HCT116 (cell line): ENCODE measurements at regions not wholly inside any gene's neighbourhood (a gene's known extent, or its start where the extent isn't known, plus 50 kb on each side); places are given as distances from the start of the nearest gene placed in this dataset.

Experiments used
- ATAC-seq: fragments of 200-7000 bp; cut with Tn5 transposase; 2 replicates; pipeline ENCODE4 v1.9.1; 2020; ENCODE audit warnings: mild to moderate bottlenecking, moderate library complexity
- BruUV-seq: library from RNA; stranded (reverse); fragments of 400-500 nt; replicated peaks from 2 replicates; lab custom pipeline; 2021; lab: Mats Ljungman, UMichigan
- CTCF ChIA-PET: fragments of 300-600 bp; sonication (Branson Sonifier 250); formaldehyde crosslinking; loops from one replicate; lab custom pipeline; 2021; ENCODE audit warnings: antibody characterized with exemption; lab: Charles Lee
- POLR2A ChIA-PET: fragments of 300-600, 350-600 bp; sonication (Branson Sonifier 250); formaldehyde crosslinking; loops from one replicate; lab custom pipeline; 2021; ENCODE audit warnings: antibody characterized with exemption; lab: Charles Lee
- RAD21 ChIA-PET, 2 experiments: fragments of 300-600 bp; sonication (Branson Sonifier 250); formaldehyde crosslinking; loops; one replicate each; lab custom pipeline; 2023; ENCODE audit warnings: low total read pairs in 2 of 2; ENCODE audit not compliant: uncharacterized antibody in 2 of 2, unreplicated experiment in 2 of 2, low non-redundant PET in 1 of 2; lab: Charles Lee
- DNase-seq: peaks from one replicate; pipeline ENCODE4 v3.0.0-alpha.2; 2010; ENCODE audit warnings: low read depth, low spot score
- H2AFZ ChIP-seq: fragments of 200-600 bp; shearing (Covaris generic), sonication (generic); 2 replicates; pipeline ENCODE4 v1.6.1; 2017; ENCODE audit warnings: low read depth, mixed run types, mixed read lengths, antibody characterized with exemption, low read length; ENCODE audit not compliant: poor library complexity, severe bottlenecking
- H3K27ac ChIP-seq: 2 replicates; pipeline ENCODE4 v1.5.1; 2012; ENCODE audit warnings: low read depth, low read length
- H3K27me3 ChIP-seq: fragments of 200-600 bp; sonication (generic); 2 replicates; pipeline ENCODE4 v1.6.1; 2016; ENCODE audit warnings: mixed run types, low read length, mixed read lengths; ENCODE audit not compliant: insufficient read depth
- H3K36me3 ChIP-seq, 2 experiments: fragments of 200-500 bp in 1 of 2; fragments of 200-600 bp in 1 of 2; sonication (Bioruptor generic) in 1 of 2; sonication (generic) in 1 of 2; 2 replicates each; pipeline versions ENCODE4 v1.5.1 to v1.6.1; 2014 to 2016; ENCODE audit warnings: low read length in 2 of 2, inconsistent platforms in 1 of 2, mixed read lengths in 1 of 2, mixed run types in 1 of 2; ENCODE audit not compliant: insufficient read depth in 2 of 2, control insufficient read depth in 1 of 2
- H3K4me1 ChIP-seq, 2 experiments: fragments of 200-600 bp in 1 of 2; sonication (generic) in 1 of 2; 2 replicates each; pipeline versions ENCODE4 v1.5.1 to v1.6.1; 2012 to 2017; ENCODE audit warnings: low read length in 2 of 2, inconsistent platforms in 1 of 2, mild to moderate bottlenecking in 1 of 2, mixed read lengths in 1 of 2, mixed run types in 1 of 2, moderate library complexity in 1 of 2; ENCODE audit not compliant: insufficient read depth in 2 of 2, control insufficient read depth in 1 of 2
- H3K4me2 ChIP-seq: fragments of 200-600 bp; sonication (generic); 2 replicates; pipeline ENCODE4 v1.6.1; 2017; ENCODE audit warnings: mixed run types, low read length, mixed read lengths
- H3K4me3 ChIP-seq, 2 experiments: fragments of 200-600 bp in 1 of 2; sonication (generic) in 1 of 2; replicated peaks in 1 of 2; 2 replicates each; pipeline ENCODE4 v1.5.1; 2011 to 2016; ENCODE audit warnings: low read length in 2 of 2, control low read depth in 1 of 2, low read depth in 1 of 2, mild to moderate bottlenecking in 1 of 2, mixed read lengths in 1 of 2, mixed run types in 1 of 2
- H3K79me2 ChIP-seq: fragments of 200-600 bp; sonication (generic); 2 replicates; pipeline ENCODE4 v1.6.1; 2017; ENCODE audit warnings: mild to moderate bottlenecking, mixed run types, low read length, moderate library complexity, mixed read lengths; ENCODE audit not compliant: insufficient read depth
- H3K9ac ChIP-seq: fragments of 200-600 bp; sonication (generic); 2 replicates; pipeline ENCODE4 v1.6.1; 2016; ENCODE audit warnings: low read length, mixed read lengths
- H3K9me2 ChIP-seq: fragments of 200-600 bp; sonication (generic), shearing (Covaris generic); 2 replicates; pipeline ENCODE4 v1.6.1; 2017; ENCODE audit warnings: mixed run types, mild to moderate bottlenecking, moderate library complexity; ENCODE audit not compliant: insufficient read depth
- H3K9me3 ChIP-seq, 2 experiments: fragments of 200-500 bp in 1 of 2; fragments of 200-600 bp in 1 of 2; sonication (Bioruptor generic) in 1 of 2; sonication (generic) in 1 of 2; 2 replicates each; pipeline ENCODE4 v1.6.1; 2014 to 2017; ENCODE audit warnings: low read length in 2 of 2, mixed read lengths in 2 of 2, inconsistent platforms in 1 of 2, low read depth in 1 of 2, mild to moderate bottlenecking in 1 of 2, mixed run types in 1 of 2, moderate library complexity in 1 of 2; ENCODE audit not compliant: control insufficient read depth in 1 of 2, insufficient read depth in 1 of 2
- H4K20me1 ChIP-seq: fragments of 200-600 bp; sonication (generic), shearing (Covaris generic); 2 replicates; pipeline ENCODE4 v1.6.1; 2017; ENCODE audit warnings: mixed run types, mild to moderate bottlenecking, moderate library complexity; ENCODE audit not compliant: insufficient read depth
- CBX3 ChIP-seq: IDR thresholded peaks from 2 replicates; pipeline ENCODE4 v1.6.1; 2012; ENCODE audit warnings: low read depth
- CEBPB ChIP-seq: IDR thresholded peaks from 2 replicates; pipeline ENCODE4 v1.6.1; 2012; ENCODE audit warnings: low read depth
- EGR1 ChIP-seq: IDR thresholded peaks from 2 replicates; pipeline ENCODE4 v1.6.1; 2012; ENCODE audit warnings: low read depth
- EZH2phosphoT487 ChIP-seq: fragments of 200-600 bp; IDR thresholded peaks from 2 replicates; pipeline ENCODE4 v1.6.1; 2018; ENCODE audit warnings: antibody characterized with exemption, borderline replicate concordance
- FOSL1 ChIP-seq: IDR thresholded peaks from 2 replicates; pipeline ENCODE4 v1.6.1; 2012; ENCODE audit warnings: low read depth
- JUND ChIP-seq: IDR thresholded peaks from 2 replicates; pipeline ENCODE4 v1.6.1; 2012
- POLR2A ChIP-seq: IDR thresholded peaks from 2 replicates; pipeline ENCODE4 v1.7.0; 2011; ENCODE audit warnings: borderline replicate concordance; ENCODE audit not compliant: insufficient read depth, insufficient read length; ENCODE audit errors: extremely low read depth
- POLR2AphosphoS5 ChIP-seq: IDR thresholded peaks from 2 replicates; pipeline ENCODE4 v1.6.1; 2011; ENCODE audit warnings: mild to moderate bottlenecking, low read depth, low read length, moderate library complexity
- RAD21 ChIP-seq: IDR thresholded peaks from 2 replicates; pipeline ENCODE4 v1.6.1; 2012; ENCODE audit warnings: low read depth, mild to moderate bottlenecking
- SIN3A ChIP-seq: IDR thresholded peaks from 2 replicates; pipeline ENCODE4 v1.6.1; 2012; ENCODE audit warnings: low read depth
- SRF ChIP-seq: IDR thresholded peaks from 2 replicates; pipeline ENCODE4 v1.6.1; 2012; ENCODE audit warnings: low read depth
- TCF7L2 ChIP-seq: IDR thresholded peaks from 2 replicates; pipeline ENCODE4 v1.7.0; 2011; ENCODE audit warnings: borderline replicate concordance, inconsistent platforms; ENCODE audit not compliant: insufficient read depth, insufficient read length; ENCODE audit errors: extremely low read depth
- YY1 ChIP-seq: IDR thresholded peaks from 2 replicates; pipeline ENCODE4 v1.6.1; 2011; ENCODE audit warnings: low read length, low read depth, moderate library complexity, mild to moderate bottlenecking; ENCODE audit not compliant: insufficient replicate concordance; ENCODE audit errors: extremely low read depth
- ZFX ChIP-seq: fragments of 450-650 bp; IDR thresholded peaks from 2 replicates; pipeline ENCODE4 v1.6.1; 2017
- ZNF274 ChIP-seq: fragments of 200-500 bp; sonication (Bioruptor generic); IDR thresholded peaks from 2 replicates; pipeline ENCODE4 v1.6.1; 2014; ENCODE audit warnings: mild to moderate bottlenecking, low read depth, low read length, inconsistent platforms
- intact Hi-C: fragments of 100-400 bp; cut with micrococcal nuclease; formaldehyde crosslinking; loops from 2 replicates; pipeline ENCODE4 v1.10.0; 2022
- TF ChIP-seq, protein P1 (sequence below): IDR thresholded peaks from 2 replicates; pipeline ENCODE4 v1.6.1; 2012
- TF ChIP-seq, protein P2 (sequence below): IDR thresholded peaks from 2 replicates; pipeline ENCODE4 v1.6.1; 2012; ENCODE audit warnings: low read depth
- TF ChIP-seq, protein P3 (sequence below): IDR thresholded peaks from 2 replicates; pipeline ENCODE4 v1.6.1; 2012
- TF ChIP-seq, protein P4 (sequence below), 3 experiments: fragments of 200-600 bp in 1 of 3; sonication (generic) in 1 of 3; IDR thresholded peaks in 2 of 3; conservative IDR thresholded peaks in 1 of 3; 2 replicates each; pipeline ENCODE4 v1.5.1; 2012 to 2017; ENCODE audit warnings: low read depth in 2 of 3, low read length in 2 of 3, antibody characterized with exemption in 1 of 3, borderline replicate concordance in 1 of 3, control low read depth in 1 of 3, mild to moderate bottlenecking in 1 of 3, mixed read lengths in 1 of 3, mixed run types in 1 of 3, moderate library complexity in 1 of 3; ENCODE audit not compliant: insufficient read depth in 1 of 3
- TF ChIP-seq, protein P5 (sequence below): IDR thresholded peaks from 2 replicates; pipeline ENCODE4 v1.6.1; 2011; ENCODE audit warnings: mild to moderate bottlenecking, low read length, moderate library complexity; ENCODE audit not compliant: insufficient replicate concordance; ENCODE audit errors: extremely low read depth

DNA sequence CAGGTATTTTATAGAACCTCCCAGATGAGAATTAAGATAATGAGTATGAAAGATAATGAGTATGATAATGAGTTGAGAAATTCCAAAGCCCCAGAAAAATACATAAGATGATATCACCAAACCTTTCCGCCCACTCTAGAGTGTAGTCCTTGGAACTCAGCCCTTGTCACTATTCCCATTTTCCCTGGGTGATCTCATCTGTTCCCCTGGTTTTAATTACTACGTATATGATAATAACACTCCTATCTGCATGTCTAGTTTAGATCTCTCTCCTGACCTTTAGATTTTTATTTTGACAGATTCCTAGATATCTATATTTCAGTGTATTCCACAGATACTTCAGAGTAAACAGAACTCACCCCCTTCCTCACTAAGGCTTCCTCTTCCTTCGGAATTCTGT lies 51.0 kb upstream of the ASIP start:
- Histone ChIP-seq H3K27me3 (no peaks in the 10 kb centered on the region), H3K9ac (no peak overlapping the region), H3K36me3 (no peaks in the 10 kb centered on the region), H3K4me3 (no peak overlapping the region), H3K9me2 (no peaks in the 10 kb centered on the region), H4K20me1 (no peaks in the 10 kb centered on the region), H2AFZ (peak overlapping the region; percentile 74), H3K79me2 (no peaks in the 10 kb centered on the region), H3K4me2 (no peak overlapping the region), H3K27ac (no peak overlapping the region), H3K4me1 (no peaks in the 10 kb centered on the region), H3K9me3 (no peaks in the 10 kb centered on the region)
- no peak for DNase-seq
- ChIA-PET POLR2A (no interaction called here), CTCF (interaction anchor here (0.6 to 1.9 kb wide), 24 partner anchors 10 to 582 kb away, joined by 3 to 27 read pairs (median 4); no protein-coding TSS in a partner anchor), RAD21 (interaction anchor here (0.6 to 1.3 kb wide), 7 partner anchors 65 to 580 kb away, joined by 3 to 6 read pairs (median 6); no protein-coding TSS in a partner anchor)
- no TSS peak for BruUV-seq
- peak; percentile 11; the same call in 1 of the 2 replicates for ATAC-seq
- TF ChIP-seq, protein P1, sequence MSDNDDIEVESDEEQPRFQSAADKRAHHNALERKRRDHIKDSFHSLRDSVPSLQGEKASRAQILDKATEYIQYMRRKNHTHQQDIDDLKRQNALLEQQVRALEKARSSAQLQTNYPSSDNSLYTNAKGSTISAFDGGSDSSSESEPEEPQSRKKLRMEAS: no peak
- TF ChIP-seq SRF (no peak), FOSL1 (no peak), ZFX (no peak), CEBPB (no peak), EGR1 (no peak), RAD21 (no peak), POLR2A (no peak), JUND (no peak), TCF7L2 (no peak), EZH2phosphoT487 (no peak), SIN3A (no peak), CBX3 (no peak), POLR2AphosphoS5 (no peak), ZNF274 (no peak), YY1 (no peak)
- TF ChIP-seq, protein P2, sequence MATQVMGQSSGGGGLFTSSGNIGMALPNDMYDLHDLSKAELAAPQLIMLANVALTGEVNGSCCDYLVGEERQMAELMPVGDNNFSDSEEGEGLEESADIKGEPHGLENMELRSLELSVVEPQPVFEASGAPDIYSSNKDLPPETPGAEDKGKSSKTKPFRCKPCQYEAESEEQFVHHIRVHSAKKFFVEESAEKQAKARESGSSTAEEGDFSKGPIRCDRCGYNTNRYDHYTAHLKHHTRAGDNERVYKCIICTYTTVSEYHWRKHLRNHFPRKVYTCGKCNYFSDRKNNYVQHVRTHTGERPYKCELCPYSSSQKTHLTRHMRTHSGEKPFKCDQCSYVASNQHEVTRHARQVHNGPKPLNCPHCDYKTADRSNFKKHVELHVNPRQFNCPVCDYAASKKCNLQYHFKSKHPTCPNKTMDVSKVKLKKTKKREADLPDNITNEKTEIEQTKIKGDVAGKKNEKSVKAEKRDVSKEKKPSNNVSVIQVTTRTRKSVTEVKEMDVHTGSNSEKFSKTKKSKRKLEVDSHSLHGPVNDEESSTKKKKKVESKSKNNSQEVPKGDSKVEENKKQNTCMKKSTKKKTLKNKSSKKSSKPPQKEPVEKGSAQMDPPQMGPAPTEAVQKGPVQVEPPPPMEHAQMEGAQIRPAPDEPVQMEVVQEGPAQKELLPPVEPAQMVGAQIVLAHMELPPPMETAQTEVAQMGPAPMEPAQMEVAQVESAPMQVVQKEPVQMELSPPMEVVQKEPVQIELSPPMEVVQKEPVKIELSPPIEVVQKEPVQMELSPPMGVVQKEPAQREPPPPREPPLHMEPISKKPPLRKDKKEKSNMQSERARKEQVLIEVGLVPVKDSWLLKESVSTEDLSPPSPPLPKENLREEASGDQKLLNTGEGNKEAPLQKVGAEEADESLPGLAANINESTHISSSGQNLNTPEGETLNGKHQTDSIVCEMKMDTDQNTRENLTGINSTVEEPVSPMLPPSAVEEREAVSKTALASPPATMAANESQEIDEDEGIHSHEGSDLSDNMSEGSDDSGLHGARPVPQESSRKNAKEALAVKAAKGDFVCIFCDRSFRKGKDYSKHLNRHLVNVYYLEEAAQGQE: no peak
- TF ChIP-seq, protein P3, sequence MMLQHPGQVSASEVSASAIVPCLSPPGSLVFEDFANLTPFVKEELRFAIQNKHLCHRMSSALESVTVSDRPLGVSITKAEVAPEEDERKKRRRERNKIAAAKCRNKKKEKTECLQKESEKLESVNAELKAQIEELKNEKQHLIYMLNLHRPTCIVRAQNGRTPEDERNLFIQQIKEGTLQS: no peak
- TF ChIP-seq, protein P4, sequence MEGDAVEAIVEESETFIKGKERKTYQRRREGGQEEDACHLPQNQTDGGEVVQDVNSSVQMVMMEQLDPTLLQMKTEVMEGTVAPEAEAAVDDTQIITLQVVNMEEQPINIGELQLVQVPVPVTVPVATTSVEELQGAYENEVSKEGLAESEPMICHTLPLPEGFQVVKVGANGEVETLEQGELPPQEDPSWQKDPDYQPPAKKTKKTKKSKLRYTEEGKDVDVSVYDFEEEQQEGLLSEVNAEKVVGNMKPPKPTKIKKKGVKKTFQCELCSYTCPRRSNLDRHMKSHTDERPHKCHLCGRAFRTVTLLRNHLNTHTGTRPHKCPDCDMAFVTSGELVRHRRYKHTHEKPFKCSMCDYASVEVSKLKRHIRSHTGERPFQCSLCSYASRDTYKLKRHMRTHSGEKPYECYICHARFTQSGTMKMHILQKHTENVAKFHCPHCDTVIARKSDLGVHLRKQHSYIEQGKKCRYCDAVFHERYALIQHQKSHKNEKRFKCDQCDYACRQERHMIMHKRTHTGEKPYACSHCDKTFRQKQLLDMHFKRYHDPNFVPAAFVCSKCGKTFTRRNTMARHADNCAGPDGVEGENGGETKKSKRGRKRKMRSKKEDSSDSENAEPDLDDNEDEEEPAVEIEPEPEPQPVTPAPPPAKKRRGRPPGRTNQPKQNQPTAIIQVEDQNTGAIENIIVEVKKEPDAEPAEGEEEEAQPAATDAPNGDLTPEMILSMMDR (IDR thresholded peaks at IDR 0.05 in 2 of 3, conservative IDR thresholded peaks at IDR 0.05 in 1 of 3; ENCODE audit: borderline replicate concordance in 1 of 3, insufficient read depth in 1 of 3, low read depth in 2 of 3, low read length in 2 of 3): no peak
- TF ChIP-seq, protein P5, sequence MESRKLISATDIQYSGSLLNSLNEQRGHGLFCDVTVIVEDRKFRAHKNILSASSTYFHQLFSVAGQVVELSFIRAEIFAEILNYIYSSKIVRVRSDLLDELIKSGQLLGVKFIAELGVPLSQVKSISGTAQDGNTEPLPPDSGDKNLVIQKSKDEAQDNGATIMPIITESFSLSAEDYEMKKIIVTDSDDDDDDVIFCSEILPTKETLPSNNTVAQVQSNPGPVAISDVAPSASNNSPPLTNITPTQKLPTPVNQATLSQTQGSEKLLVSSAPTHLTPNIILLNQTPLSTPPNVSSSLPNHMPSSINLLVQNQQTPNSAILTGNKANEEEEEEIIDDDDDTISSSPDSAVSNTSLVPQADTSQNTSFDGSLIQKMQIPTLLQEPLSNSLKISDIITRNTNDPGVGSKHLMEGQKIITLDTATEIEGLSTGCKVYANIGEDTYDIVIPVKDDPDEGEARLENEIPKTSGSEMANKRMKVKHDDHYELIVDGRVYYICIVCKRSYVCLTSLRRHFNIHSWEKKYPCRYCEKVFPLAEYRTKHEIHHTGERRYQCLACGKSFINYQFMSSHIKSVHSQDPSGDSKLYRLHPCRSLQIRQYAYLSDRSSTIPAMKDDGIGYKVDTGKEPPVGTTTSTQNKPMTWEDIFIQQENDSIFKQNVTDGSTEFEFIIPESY: no peak
- intact Hi-C loops: loop anchor here (2.0 to 5.0 kb wide), 5 partner anchors 67 to 581 kb away; no protein-coding TSS in a partner anchor
